ENCODE measurements at regions not wholly inside any gene's neighbourhood (a gene's known extent, or its start where the extent isn't known, plus 50 kb on each side); places are given as distances from the start of the nearest gene placed in this dataset.

GRCh38 chr4:163868445-163868844 is 374.0 kb downstream of the TMA16 start:
- TF ChIP-seq, protein P1, sequence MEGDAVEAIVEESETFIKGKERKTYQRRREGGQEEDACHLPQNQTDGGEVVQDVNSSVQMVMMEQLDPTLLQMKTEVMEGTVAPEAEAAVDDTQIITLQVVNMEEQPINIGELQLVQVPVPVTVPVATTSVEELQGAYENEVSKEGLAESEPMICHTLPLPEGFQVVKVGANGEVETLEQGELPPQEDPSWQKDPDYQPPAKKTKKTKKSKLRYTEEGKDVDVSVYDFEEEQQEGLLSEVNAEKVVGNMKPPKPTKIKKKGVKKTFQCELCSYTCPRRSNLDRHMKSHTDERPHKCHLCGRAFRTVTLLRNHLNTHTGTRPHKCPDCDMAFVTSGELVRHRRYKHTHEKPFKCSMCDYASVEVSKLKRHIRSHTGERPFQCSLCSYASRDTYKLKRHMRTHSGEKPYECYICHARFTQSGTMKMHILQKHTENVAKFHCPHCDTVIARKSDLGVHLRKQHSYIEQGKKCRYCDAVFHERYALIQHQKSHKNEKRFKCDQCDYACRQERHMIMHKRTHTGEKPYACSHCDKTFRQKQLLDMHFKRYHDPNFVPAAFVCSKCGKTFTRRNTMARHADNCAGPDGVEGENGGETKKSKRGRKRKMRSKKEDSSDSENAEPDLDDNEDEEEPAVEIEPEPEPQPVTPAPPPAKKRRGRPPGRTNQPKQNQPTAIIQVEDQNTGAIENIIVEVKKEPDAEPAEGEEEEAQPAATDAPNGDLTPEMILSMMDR (IDR thresholded peaks at IDR 0.05) = no peak
- no peak for TF ChIP-seq POLR2A (IDR thresholded peaks at IDR 0.05)
- no peak for TF ChIP-seq POLR2AphosphoS5 (IDR thresholded peaks at IDR 0.05)

Measured in breast epithelium (tissue), 3 donors.